ENCODE measurements at regions not wholly inside any gene's neighbourhood (a gene's known extent, or its start where the extent isn't known, plus 50 kb on each side); places are given as distances from the start of the nearest gene placed in this dataset. TPM values are rescaled to one million over a fixed set of nuclear protein-coding genes. Genes with fewer than 3 reads are reported as not detected.
"Not testable (repeated sequence)": the region's sequence is repeated elsewhere in the genome, so short reads cannot be mapped to it uniquely, and the experiment has no call there.

DNA sequence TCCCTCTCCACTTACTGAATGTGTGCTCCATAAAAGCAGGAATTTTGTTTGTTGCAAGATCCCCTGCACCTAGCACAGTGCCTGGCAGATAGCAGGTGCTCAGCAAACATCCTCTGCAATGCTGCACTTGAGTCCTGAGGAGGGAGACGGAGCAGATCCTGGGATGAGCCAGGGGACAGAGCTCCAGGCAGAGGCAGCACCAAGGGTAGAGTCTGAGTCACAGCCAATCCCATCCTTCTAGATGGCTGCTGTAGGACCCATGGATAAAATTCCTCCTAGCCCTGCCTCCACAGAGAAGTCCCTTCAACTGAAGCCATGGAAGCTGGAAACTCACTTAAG lies 59.3 kb upstream of the SULF2 start:
- WGBS (ENCODE audit: insufficient coverage), result 56% methylated on average over 1 of the region's 1 CpG
- not testable (repeated sequence) for DNase-seq (ENCODE audit: low read depth in 4 of 6, low spot score in 6 of 6); H3K27me3 ChIP-seq (ENCODE audit: control insufficient read depth, insufficient read depth, low read length); H3K9me3 ChIP-seq (ENCODE audit: control insufficient read depth, insufficient read depth, low read length); H3K27ac ChIP-seq (ENCODE audit: low read depth, low read length); H3K4me3 ChIP-seq (ENCODE audit: low read depth, low read length); H3K36me3 ChIP-seq (ENCODE audit: control insufficient read depth, insufficient read depth, low read length)
- peaks cover 25% of the 10 kb centered on the region for H3K4me1 ChIP-seq (ENCODE audit: control insufficient read depth, insufficient read depth, low read length)

DNA sequence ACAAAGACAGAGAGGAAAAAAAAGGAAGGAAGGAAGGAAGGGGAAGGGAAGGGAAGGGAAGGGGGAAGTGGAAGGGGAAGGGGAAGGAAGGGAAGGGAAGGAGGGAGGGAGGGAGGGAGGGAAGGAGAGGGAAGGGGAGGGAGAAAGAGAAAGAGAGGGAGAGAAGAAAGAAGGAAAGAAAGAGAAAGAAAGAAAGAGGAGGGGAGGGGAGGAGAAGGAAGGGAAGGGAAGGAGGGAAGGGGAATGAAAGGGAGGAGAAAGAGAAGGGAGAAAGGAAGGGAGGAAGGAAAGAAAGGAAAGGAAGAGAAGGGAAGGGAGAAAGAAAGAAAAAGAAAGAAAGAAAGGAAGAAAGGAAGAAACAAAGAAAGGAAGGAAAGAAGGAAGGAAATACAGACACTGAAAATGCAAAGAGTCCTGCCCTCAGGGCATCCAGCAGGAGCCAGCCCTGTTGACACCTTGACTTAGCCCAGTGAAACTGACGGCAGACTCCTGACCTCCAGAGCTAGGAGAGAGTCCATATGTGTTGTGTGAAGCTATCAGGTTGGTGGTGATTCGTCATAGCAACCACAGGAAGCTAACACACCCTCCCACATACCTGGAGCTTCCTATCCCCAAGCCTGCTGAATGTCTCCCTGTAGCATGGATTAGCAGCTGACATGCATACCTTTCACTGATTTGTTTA lies 58.7 kb upstream of the SULF2 start:
- WGBS (ENCODE audit: insufficient coverage), result no CpG with 5 or more reads among the region's 2 CpGs
- no peak overlapping the region for H3K4me3 ChIP-seq (ENCODE audit: low read depth, low read length)
- no peaks in the 10 kb centered on the region for H3K36me3 ChIP-seq (ENCODE audit: control insufficient read depth, insufficient read depth, low read length)
- H3K27me3 ChIP-seq (ENCODE audit: control insufficient read depth, insufficient read depth, low read length), result peaks cover 3% of the 10 kb centered on the region
- H3K9me3 ChIP-seq (ENCODE audit: control insufficient read depth, insufficient read depth, low read length), result no peaks in the 10 kb centered on the region
- H3K4me1 ChIP-seq (ENCODE audit: control insufficient read depth, insufficient read depth, low read length), result peaks cover 25% of the 10 kb centered on the region
- no peak for DNase-seq (ENCODE audit: low read depth in 4 of 6, low spot score in 6 of 6)
- H3K27ac ChIP-seq (ENCODE audit: low read depth, low read length), result no peak overlapping the region

DNA sequence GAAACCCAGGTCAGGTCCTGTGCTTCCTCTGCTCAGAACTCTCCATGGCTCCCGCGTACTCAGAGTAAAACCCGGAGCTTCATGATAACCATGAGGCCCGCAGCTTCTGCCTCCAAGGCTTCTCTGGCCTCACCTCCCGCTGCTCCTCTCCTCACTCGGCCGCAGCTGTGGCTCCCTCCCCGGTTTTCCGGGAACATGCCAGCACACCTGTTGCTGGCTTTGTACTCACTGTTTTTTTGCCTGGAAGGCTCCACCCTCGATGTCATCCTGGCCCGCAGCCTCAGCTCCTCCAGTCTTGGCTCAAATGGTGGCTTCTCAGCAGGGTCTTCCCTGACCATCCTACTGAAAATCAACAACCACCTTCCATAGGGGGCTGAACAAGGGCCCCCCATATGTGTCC lies 57.7 kb upstream of the SULF2 start:
- 61% methylated on average over 10 of the region's 11 CpGs for WGBS (ENCODE audit: insufficient coverage)
- not testable (repeated sequence) for H3K4me3 ChIP-seq (ENCODE audit: low read depth, low read length); DNase-seq (ENCODE audit: low read depth in 4 of 6, low spot score in 6 of 6); H3K36me3 ChIP-seq (ENCODE audit: control insufficient read depth, insufficient read depth, low read length); H3K27ac ChIP-seq (ENCODE audit: low read depth, low read length); H3K9me3 ChIP-seq (ENCODE audit: control insufficient read depth, insufficient read depth, low read length); H3K27me3 ChIP-seq (ENCODE audit: control insufficient read depth, insufficient read depth, low read length)
- H3K4me1 ChIP-seq (ENCODE audit: control insufficient read depth, insufficient read depth, low read length), result peaks cover 25% of the 10 kb centered on the region

- H3K27me3 ChIP-seq (ENCODE audit: control insufficient read depth, insufficient read depth, low read length); H3K36me3 ChIP-seq (ENCODE audit: control insufficient read depth, insufficient read depth, low read length); H3K9me3 ChIP-seq (ENCODE audit: control insufficient read depth, insufficient read depth, low read length); H3K4me3 ChIP-seq (ENCODE audit: low read depth, low read length); H3K27ac ChIP-seq (ENCODE audit: low read depth, low read length); DNase-seq (ENCODE audit: low read depth in 4 of 6, low spot score in 6 of 6): not testable (repeated sequence)
- 94% methylated on average over 8 of the region's 12 CpGs for WGBS (ENCODE audit: insufficient coverage)
- peaks cover 19% of the 10 kb centered on the region for H3K4me1 ChIP-seq (ENCODE audit: control insufficient read depth, insufficient read depth, low read length)
Measured at GRCh38 chr20:47842004-47842403, 56.7 kb upstream of the SULF2 start.

DNA sequence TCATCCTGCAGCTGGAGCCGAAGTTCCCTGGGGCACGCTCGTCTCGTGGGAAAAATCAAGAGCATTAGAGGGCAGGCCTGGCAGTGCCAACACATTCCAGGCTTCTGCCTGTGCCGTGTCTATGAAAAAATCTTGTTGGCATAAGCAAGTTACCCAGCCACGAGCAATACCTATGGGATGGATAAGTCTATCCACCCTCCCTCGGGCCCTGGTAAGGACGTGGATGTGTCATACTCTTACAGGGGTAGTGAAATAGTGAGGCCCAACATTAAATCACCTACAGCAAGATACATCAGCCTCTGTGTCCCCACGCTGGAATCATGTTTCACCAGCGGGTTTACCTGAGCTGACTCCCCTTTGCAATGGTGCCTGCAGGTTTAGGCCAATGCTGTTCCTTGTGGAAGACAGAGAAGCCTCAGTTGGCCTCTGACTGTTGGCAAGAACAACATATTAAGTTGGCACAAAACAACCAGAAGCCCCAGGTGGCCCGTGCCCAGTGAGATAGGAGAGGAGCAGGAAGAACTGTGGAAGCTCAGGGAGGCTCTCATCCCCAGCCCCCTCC lies 51.1 kb upstream of the SULF2 start:
- not testable (repeated sequence) for H3K4me3 ChIP-seq (ENCODE audit: low read depth, low read length); H3K4me1 ChIP-seq (ENCODE audit: control insufficient read depth, insufficient read depth, low read length); H3K9me3 ChIP-seq (ENCODE audit: control insufficient read depth, insufficient read depth, low read length); H3K27ac ChIP-seq (ENCODE audit: low read depth, low read length); H3K27me3 ChIP-seq (ENCODE audit: control insufficient read depth, insufficient read depth, low read length); DNase-seq (ENCODE audit: low read depth in 4 of 6, low spot score in 6 of 6); H3K36me3 ChIP-seq (ENCODE audit: control insufficient read depth, insufficient read depth, low read length)
- WGBS (ENCODE audit: insufficient coverage), result no CpG with 5 or more reads among the region's 11 CpGs

Small RNA genes lying in the stretch of these regions (small RNA-seq; reads per million reads assigned to genes)
- not detected for gene RNA5SP486 (ENCODE audit: low replicate concordance)
- not detected for gene RNU7-144P (ENCODE audit: low replicate concordance)
- gene RNU7-92P (ENCODE audit: low replicate concordance), result not detected

Data from spinal cord (tissue), 10 donors.